ENCODE measurements at regions not wholly inside any gene's neighbourhood (a gene's known extent, or its start where the extent isn't known, plus 50 kb on each side); places are given as distances from the start of the nearest gene placed in this dataset.

DNA sequence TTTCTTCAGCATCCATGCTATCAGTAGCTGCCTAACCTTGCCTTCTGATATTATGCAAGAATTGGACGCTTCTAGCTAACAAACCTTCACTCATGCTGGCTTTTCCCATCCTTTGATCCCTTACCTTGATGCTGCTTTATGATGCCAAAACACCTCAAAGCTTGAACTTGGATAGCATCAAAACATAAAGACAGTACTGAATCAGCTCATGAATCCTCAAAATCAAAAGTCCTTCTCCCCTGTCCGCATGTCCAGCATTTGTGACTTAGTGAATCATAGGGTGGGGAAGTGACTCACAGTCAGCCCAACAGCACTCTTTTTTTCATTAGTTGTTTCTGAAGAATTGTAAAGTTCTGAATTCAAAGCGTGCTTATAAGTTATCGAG lies 89.5 kb upstream of the PIK3CG start:
- TF ChIP-seq POLR2AphosphoS5 (IDR thresholded peaks at IDR 0.05; ENCODE audit: borderline replicate concordance, low read depth, low read length), result no peak
- no peak for TF ChIP-seq EZH2 (IDR thresholded peaks at IDR 0.05)
